GM21367 (cell line): ENCODE measurements at regions not wholly inside any gene's neighbourhood (a gene's known extent, or its start where the extent isn't known, plus 50 kb on each side); places are given as distances from the start of the nearest gene placed in this dataset.
A peak's percentile ranks its signal among the peaks of the same experiment; 100 is the strongest.

Experiments used
- ATAC-seq: cut with Tn5 transposase; IDR thresholded peaks from one replicate; pipeline ENCODE4 v1.9.1; 2021; ENCODE audit not compliant: unreplicated experiment

DNA sequence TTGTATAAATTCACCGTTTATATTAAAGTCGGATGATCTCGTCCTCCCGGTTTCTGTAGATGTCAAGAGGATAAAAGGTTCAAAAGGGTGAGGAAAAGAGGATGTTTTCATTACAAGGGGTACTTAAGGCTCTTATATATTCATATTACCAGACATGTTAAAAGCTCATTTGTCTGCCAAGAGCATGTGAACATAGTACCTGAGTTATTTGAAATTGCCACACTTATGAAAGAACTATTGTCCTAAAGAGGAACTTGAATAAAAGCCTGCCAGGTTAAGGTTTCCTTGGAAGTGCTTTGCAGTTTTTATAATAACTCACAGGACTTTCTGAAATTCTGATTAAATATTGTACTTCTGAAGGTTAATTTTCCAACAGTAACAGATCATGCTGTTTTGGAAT lies 1915.1 kb downstream of the MAT2B start:
- no peak for ATAC-seq

DNA sequence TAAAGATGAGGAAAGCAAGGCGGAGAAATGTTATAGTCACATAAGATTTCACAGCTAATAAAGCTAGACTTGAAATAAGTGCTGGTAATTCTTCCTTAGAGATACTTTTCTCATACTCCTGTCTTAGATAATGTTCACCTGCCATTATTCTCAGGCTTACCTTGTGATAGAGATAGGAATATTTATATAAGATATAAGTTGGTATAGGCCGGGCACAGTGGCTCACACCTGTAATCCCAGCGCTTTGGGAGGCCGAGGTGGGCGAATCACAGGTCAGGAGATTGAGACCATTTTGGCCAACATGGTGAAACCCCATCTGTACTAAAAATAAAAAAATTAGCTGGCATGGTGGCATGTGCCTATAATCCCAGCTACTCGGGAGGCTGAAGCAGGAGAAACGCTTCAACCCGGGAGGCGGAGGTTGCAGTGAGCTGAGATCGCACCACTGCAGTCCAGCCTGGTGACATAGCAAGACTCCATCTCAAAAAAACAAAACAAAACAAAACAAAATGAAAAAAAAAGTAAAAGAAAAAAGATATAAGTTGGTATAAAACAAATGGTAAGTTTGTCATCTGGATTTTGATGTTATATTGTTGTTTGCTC lies 1918.4 kb downstream of the MAT2B start:
- ATAC-seq = no peak

DNA sequence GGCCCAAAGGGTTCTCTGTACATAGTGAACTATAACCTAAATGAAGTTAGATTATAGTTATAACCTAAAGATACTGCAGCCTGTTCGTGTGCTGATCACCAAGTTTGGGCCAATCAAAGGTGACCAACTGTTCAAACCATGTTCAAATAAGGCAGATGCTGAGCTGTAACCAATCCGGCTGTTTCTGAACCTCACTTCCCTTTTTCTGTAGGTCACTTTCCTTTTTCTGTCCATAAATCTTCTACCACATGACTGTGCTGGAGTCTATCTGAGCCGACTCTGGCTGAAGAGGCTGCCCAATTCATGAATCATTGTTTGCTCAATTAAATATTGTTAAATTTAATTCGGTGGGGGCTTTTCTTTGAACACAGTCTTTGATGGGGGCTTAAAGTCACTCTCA lies 1920.2 kb downstream of the MAT2B start:
- no peak for ATAC-seq

DNA sequence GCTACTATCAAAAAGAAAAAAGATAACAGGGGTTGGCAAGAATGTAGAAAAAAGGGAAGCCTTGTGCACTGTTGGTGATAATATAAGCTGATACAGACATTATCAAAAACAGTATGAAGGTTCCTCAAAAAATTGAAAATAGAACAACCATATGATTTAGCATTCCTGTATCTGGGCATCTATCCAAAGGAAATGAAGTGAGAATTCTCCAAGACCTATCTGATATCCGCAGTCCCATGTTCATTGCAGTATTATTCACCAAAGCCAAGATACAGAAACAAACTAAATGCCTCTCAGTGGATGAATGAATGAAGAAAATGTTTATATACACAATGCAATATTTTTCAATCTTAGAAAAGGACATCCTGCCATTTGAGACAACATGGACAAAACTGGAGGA lies 1943.3 kb downstream of the MAT2B start:
- ATAC-seq = no peak

DNA sequence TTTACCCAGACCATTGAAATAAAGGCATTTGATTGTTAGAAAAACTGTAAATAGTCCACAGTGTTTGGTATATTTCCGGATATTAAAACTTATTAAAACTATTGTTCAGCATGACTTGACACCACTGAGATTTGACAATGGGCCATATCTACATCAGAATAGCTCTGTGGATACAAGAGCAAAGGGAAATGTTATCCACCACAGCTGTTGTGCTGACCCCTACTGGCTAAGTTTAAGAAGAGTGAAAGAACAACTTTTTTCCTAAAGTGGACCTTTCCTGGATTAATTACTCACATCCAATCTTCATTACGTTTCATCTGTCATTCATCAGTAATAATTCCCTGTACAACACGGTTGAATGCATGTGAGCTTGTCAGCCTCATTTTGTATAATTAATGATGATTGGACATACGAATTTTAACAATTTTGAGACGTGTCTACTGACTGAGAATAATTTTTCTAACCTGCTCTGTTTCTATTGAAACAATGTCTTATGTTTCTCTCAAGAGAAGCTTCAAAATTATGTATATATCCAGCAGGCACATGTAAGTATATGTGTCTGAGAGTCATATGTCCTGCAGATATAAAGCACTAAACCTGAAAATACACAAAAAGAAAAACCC lies 1952.6 kb downstream of the MAT2B start:
- ATAC-seq = peak; percentile 53

DNA sequence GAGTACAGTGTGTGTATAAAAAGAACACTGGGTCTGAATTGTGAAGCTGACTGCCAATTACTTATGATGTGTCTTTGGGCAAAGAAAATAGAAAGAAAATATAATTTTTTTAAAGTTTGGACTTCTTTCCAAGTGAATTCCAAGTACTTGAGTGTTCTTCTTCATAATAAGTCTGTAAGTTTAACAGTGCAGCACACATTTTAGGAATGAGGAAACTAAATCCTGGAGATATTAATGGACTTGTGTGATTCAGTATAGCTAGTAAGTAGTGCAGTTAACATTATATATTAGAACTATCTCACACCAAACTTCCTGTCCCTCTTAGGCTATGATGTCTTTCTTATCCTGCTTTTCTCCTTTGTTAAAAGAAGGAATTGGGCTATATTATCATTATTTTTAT lies 1953.8 kb downstream of the MAT2B start:
- no peak for ATAC-seq

DNA sequence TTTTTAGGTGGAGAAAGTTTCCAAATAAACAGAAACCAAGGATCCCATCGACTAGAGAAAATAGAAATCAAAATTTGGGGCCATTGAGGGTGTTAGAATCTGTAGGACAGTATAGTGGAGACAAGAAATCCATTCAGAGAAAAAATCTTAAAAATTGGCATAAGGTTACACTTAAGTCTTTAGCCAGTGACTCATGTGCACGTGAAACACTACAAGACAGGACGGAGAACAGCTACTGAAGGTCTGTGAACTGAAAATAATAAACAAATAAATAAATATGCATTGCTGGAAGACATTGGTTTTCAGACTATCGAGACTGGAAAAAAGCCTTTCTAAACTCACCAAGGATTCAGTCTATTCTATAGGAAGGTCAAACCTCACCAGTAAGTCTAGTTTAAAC lies 1955.5 kb downstream of the MAT2B start:
- ATAC-seq = no peak

DNA sequence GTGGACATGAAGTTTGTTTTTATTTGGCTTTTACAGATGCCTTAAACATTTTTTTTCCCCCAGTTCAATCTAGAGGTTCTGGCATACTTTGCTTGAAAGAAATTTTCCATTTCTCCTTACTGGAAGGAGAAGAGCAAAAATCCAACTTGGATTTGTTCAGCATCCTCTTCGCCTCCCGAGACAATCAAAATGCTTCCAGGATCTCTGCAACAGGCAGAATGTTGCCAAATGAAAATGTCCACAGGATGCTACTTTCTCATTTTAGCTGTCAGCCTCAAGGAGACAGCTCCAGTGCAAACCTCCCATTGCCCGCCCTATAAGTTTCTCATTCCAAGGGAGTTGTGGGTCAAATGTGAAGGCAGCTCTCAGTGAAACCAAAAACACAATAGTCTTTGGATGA lies 1972.1 kb downstream of the MAT2B start:
- ATAC-seq = no peak

DNA sequence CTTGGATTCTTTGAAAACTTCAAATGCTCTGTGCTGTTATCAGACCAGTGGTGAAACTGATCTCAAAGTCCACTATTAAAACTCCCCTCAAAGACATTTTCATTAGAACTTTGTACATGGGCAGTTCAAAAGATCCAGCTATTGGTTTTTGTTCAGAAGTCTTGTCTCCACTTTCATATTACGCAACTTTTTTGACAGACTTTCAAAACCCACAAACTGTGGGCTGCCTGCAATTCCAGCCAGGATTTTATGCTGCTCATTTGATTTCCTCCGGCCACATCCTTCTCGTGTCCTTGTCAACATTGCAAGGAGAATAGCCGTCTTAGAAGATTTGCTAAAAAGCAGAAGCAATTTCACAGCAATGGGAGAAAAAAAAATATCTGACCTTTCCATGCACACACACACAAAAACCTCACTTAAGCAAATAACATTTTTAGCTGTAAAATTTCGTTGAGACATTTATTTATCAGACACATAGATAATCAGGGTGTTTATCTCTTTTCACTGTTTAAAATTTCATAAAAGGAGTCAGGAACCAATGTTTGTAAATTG lies 1990.5 kb downstream of the MAT2B start:
- no peak for ATAC-seq

DNA sequence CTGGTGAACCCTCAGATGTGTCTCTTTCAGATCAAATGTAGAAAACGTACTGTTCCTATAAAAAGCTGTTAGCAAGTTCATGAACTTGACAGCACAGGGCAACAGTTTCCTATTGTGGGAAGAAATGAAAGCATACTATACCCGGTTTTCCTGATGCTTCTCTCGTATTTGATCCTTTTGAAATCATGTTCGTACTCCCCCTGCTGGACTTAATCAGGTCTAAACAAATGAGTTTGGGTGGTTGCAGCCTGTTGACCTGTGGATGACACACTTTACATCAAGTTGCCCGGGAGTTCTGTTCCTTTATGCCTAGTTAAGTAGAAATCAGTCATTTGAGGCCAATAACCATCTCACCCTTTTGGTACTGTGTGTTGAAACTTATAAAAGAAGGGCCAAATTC lies 1992.3 kb downstream of the MAT2B start:
- ATAC-seq = no peak

DNA sequence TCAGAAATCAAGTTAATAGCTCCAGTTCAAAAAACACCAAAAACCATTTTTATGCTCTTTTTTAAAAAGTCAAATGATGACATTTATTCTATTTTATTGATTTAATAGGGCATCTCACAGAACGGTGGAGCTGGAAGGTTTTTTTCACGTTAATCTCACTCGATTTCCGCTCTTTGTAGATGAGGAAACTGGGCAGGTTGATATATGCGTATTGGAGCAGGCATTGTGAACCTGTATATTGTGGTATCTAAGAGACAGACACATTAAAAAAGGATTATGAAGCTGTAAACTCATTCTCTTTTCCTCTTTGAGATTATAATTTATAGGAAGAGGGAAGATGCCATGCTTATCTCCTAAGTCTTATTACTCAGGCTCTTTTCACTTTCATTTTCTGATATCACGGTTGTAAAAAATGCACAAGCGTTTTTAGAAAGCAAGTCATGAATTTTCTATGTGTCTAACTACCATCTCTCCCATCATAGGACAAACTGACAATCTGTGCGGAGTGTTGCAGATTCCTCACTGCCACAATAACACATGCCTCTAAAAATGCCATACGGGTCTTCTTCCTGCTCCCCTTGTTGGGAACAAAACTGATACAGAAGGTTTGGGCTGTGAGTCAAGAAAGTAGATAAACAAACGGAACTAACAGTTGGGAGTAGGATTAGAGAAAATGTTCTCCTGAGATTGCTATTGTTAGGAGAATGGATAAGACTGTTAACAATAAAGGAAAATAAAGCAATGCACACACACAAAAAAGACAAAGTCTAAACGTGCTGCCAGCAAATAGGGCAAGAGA lies 1997.7 kb downstream of the MAT2B start:
- ATAC-seq = no peak

DNA sequence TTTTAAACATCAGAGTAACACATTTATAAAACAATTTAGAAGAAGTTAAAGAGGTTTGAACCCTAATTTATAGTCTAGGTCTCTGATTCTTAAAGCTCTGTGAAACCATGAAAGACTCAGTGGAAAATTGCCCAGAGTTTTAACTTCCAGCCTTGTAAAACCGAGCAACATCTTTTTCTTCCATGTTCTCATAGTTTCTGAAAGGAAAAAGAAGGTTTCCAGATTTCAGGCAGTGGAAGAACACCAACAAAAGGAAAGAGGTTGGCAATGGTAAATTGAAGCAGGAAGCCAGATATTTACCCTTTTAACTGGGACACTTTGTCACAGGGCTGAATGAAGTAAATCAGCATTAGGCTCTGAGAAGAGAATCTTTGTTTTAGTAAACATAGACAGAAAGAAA lies 1999.3 kb downstream of the MAT2B start:
- no peak for ATAC-seq

DNA sequence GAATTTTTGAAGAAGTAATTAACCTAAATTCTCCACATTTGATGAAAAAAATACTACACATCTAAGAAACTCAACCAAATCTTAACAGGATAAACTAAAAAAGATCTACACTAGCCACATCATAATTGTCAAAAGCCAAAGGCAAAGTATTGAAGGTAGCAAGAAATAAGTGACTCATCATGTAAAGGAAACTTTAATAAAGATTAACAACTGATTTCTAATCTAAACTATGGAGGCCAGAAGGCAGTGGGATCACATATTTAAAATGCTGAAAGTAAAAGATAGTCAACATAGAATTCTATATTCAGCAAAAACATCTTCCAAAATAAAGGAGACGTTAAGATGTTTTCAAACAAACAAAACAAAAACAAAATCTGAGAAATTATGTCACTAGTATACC lies 2002.9 kb downstream of the MAT2B start:
- no peak for ATAC-seq

DNA sequence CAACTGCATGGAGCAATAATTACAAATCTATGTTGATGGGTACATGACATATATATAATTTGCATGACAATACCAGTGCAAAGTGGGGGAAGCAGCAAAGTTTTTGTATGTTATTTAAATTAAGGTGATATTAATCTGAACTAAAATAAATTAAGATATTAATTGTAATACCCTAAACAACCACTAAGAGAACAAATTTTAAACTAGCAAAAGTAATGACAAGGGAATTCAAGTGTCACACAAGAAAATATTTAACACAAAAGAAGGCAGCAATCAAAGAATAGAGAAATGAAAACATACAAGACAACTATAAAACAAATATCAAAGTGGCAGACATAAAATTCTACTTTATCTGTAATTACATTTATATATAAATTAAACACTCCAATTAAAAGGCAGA lies 2003.4 kb downstream of the MAT2B start:
- no peak for ATAC-seq

DNA sequence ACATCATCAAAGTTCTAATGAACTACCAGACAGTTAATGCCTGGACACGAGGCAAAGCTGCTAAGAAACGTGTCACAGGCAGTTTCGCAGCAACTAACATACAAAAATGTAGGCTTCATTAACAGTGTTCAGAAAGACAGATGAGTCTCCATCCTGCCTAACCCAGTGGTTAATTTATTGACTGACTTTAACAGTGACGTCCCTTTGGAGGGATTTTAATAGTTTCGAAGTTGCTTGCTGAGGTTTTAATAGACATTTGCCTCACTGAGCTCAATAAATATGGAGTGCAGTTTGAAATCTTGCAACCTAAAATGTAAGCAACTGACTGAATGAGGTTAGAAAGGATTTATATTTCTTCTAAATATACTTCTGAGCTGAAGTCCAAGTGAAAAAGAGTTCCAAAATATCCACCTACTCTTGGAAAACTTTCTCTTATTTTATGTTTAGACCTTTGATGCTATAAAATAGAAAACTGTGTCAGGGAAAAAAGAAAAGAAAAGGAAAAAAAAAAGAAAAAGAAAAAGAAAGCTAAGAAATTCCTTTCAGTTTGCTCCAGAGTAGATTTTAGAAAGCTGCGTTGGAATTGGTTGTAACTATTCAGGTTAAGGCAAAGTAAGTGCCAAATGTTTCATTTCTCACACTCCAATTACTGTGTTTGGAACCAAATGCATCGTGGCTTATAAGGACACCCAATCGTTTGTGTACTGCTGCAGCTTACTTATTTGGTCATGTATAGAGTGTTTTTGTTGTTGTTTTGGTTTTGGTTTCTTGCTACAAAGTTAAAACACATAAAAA lies 2016.6 kb downstream of the MAT2B start:
- ATAC-seq = no peak

DNA sequence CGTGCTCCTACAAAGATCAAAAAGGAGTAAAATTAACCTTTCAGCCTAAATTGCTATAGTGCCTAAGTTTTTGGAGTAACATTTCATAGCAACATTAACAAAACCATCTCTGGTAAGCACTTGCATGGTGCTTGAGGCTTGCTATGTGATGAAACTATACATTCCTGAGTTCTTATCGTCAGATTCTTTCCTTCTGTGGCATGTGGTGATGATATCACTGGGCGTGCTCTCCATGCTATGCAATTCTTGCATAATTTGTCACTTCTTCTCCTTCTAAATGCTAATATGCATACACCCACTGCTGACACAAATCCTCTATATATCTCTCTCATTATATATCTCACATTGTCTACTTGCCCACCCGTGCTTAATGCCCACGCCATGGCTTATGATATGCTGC lies 2019.9 kb downstream of the MAT2B start:
- no peak for ATAC-seq

DNA sequence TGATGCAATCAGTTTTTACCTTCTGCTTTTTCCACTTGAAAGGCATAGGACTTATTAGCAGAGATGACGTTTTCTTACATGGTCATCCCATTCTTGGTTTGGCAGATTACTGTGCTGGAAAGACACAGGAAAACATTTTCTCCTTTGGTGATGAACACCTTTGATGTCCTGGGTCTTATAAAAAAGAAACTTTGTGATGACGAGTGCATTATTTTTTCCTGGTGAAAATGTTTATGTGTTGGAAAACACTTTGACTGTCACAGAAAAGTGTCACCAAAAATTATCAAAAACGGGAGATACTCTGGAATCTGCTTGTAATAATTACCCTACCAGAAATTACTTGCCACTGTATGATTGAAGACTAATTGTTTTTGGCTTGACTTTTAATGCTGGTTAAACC lies 2020.9 kb downstream of the MAT2B start:
- no peak for ATAC-seq

DNA sequence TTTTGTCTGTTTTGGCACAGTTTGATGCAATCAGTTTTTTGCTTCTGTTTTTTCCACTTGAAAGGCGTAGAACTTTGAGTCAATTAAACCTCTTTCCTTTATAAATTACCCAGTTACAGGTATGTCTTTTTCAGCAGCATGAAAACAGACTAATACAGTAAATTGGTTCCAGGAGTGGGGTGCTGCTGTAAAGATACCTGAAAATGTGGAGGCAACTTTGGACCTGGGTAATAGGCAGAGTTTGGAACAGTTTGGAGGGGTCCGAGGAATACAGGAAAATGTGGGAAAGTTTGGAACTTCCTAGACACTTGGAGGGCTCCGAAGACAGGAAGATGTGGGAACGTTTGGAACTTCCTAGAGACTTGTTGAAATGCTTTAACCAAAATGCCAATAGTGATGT lies 2022.2 kb downstream of the MAT2B start:
- no peak for ATAC-seq

DNA sequence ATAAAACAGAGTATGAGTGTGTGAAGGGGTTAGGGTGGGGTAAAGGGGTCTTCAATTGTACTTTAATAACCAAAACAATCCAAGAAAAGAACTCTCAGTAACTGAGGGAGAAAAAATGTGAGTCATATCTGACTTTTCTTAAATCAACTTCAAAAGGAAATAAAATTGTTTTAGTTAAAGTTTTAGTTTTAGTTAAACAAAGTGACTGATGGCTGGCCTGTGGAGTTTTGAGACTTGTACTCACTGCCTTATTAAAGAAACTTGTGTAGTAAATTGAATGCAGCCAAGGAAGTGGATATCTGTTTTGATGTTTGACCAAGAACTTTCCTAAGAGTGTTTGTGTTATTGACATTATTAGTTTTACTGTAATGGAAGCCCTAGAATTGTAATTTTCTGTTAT lies 2032.6 kb downstream of the MAT2B start:
- ATAC-seq = no peak

DNA sequence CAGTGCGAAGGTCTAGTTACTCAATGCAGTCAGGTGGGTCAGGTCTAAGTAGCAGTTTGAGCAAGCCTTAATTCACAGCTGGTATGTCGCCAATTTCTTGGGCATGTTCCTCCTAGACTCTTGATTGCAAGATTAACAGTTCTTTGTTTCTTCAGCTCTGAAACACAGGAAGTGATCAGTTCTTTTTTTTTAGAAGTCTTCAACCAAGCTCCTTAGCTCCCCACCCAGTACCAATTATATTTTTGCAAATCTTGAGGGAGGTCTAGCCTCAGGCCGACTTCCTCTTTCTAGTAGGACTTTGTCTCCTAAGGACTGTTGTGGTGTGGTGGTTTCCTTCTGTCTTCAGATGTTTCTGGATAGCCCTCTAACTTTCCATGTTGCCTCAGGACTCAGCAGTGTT lies 2054.2 kb downstream of the MAT2B start:
- no peak for ATAC-seq

DNA sequence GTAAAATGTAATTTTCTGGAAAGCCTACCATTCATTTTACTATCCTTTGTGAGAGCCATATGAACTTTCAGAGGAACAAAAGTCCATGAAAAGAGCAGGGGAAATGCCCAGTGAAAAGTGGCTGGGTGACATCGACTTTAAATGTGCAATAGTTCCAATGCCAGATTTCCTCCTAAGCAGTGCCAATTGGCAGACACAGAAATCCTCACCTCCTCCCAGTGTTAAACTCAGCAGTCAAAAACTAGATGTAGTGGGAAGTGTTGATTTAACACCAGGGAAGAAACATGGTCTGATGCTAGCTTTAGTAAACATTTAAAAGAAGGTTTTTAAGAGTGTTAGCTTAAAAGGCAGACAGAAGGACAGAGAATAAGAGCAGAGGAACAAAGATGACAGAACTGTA lies 2055.2 kb downstream of the MAT2B start:
- no peak for ATAC-seq
